ENCODE measurements at regions not wholly inside any gene's neighbourhood (a gene's known extent, or its start where the extent isn't known, plus 50 kb on each side); places are given as distances from the start of the nearest gene placed in this dataset.

- ChIA-PET POLR2A (no interaction called here), CTCF (no interaction called here)
- no peak for DNase-seq (ENCODE audit: low read depth, low spot score)
- in situ Hi-C loops (cut with HindIII; ENCODE audit: low pct_unique_long_range_greater_than_20kb, low sequenced_read_pairs) (no loop called here), intact Hi-C loops (cut with micrococcal nuclease; ENCODE audit: unreplicated experiment) (no loop called here)
- TF ChIP-seq TCF7L2 (IDR thresholded peaks at IDR 0.05; ENCODE audit: low read depth, low read length) (no peak), SIN3A (IDR thresholded peaks at IDR 0.05; ENCODE audit: borderline replicate concordance, insufficient read depth, low read depth, low read length) (no peak), POLR2AphosphoS5 (IDR thresholded peaks at IDR 0.05; ENCODE audit: low read depth, low read length) (no peak)
- TF ChIP-seq, protein P1, sequence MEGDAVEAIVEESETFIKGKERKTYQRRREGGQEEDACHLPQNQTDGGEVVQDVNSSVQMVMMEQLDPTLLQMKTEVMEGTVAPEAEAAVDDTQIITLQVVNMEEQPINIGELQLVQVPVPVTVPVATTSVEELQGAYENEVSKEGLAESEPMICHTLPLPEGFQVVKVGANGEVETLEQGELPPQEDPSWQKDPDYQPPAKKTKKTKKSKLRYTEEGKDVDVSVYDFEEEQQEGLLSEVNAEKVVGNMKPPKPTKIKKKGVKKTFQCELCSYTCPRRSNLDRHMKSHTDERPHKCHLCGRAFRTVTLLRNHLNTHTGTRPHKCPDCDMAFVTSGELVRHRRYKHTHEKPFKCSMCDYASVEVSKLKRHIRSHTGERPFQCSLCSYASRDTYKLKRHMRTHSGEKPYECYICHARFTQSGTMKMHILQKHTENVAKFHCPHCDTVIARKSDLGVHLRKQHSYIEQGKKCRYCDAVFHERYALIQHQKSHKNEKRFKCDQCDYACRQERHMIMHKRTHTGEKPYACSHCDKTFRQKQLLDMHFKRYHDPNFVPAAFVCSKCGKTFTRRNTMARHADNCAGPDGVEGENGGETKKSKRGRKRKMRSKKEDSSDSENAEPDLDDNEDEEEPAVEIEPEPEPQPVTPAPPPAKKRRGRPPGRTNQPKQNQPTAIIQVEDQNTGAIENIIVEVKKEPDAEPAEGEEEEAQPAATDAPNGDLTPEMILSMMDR (IDR thresholded peaks at IDR 0.05), result no peak
- TF ChIP-seq, protein P2, sequence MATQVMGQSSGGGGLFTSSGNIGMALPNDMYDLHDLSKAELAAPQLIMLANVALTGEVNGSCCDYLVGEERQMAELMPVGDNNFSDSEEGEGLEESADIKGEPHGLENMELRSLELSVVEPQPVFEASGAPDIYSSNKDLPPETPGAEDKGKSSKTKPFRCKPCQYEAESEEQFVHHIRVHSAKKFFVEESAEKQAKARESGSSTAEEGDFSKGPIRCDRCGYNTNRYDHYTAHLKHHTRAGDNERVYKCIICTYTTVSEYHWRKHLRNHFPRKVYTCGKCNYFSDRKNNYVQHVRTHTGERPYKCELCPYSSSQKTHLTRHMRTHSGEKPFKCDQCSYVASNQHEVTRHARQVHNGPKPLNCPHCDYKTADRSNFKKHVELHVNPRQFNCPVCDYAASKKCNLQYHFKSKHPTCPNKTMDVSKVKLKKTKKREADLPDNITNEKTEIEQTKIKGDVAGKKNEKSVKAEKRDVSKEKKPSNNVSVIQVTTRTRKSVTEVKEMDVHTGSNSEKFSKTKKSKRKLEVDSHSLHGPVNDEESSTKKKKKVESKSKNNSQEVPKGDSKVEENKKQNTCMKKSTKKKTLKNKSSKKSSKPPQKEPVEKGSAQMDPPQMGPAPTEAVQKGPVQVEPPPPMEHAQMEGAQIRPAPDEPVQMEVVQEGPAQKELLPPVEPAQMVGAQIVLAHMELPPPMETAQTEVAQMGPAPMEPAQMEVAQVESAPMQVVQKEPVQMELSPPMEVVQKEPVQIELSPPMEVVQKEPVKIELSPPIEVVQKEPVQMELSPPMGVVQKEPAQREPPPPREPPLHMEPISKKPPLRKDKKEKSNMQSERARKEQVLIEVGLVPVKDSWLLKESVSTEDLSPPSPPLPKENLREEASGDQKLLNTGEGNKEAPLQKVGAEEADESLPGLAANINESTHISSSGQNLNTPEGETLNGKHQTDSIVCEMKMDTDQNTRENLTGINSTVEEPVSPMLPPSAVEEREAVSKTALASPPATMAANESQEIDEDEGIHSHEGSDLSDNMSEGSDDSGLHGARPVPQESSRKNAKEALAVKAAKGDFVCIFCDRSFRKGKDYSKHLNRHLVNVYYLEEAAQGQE (IDR thresholded peaks at IDR 0.05; ENCODE audit: insufficient read depth in 1 of 2, low read depth in 2 of 2, low read length in 1 of 2), result no peak
- H3K27ac ChIP-seq (ENCODE audit: low read length), result no peak overlapping the region
- no peak for ATAC-seq
- H3K4me1 ChIP-seq (ENCODE audit: control insufficient read depth, insufficient read depth, low read length), result no peaks in the 10 kb centered on the region
- BruUV-seq (replicated peaks), result no TSS peak
- no peak overlapping the region for H3K4me3 ChIP-seq (ENCODE audit: low read depth in 2 of 2, low read length in 2 of 2)
- no peaks in the 10 kb centered on the region for H3K36me3 ChIP-seq (ENCODE audit: control insufficient read depth, insufficient read depth, low read length)
- no peaks in the 10 kb centered on the region for H3K9me3 ChIP-seq (ENCODE audit: control insufficient read depth, insufficient read depth, low read depth, low read length)
- H3K27me3 ChIP-seq (ENCODE audit: control insufficient read depth, insufficient read depth, low read length), result no peaks in the 10 kb centered on the region
These were observed 203.7 kb upstream of the DDI1 start for GRCh38 chr11:103832762-103833161.

DNA sequence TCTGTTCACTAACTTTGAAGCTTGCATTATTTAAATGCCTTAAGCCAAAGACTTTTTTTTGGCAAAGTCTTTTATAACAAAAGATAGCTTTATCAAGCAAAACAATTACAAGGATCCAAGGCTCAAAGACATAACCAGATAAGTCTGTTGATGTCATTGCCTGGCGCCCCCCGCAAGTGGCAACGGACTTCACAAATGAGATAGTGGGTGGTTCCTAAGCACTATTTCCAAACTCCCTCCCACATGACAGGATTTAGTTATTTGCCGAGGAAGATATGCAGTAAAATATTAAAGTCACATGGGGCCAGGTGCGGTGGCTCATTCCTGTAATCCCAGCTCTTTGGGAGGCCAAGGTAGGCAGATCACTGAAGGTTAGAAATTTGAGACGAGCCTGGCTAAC is 194.2 kb upstream of the DDI1 start:
- TF ChIP-seq TCF7L2 (IDR thresholded peaks at IDR 0.05; ENCODE audit: low read depth, low read length) (no peak), POLR2AphosphoS5 (IDR thresholded peaks at IDR 0.05; ENCODE audit: low read depth, low read length) (no peak), SIN3A (IDR thresholded peaks at IDR 0.05; ENCODE audit: borderline replicate concordance, insufficient read depth, low read depth, low read length) (no peak)
- TF ChIP-seq, protein P1 (IDR thresholded peaks at IDR 0.05), result no peak
- TF ChIP-seq, protein P2 (IDR thresholded peaks at IDR 0.05; ENCODE audit: insufficient read depth in 1 of 2, low read depth in 2 of 2, low read length in 1 of 2), result no peak
- ChIA-PET POLR2A (no interaction called here), CTCF (no interaction called here)
- H3K4me1 ChIP-seq (ENCODE audit: control insufficient read depth, insufficient read depth, low read length), result no peaks in the 10 kb centered on the region
- H3K27ac ChIP-seq (ENCODE audit: low read length), result no peak overlapping the region
- no peaks in the 10 kb centered on the region for H3K27me3 ChIP-seq (ENCODE audit: control insufficient read depth, insufficient read depth, low read length)
- no peak for DNase-seq (ENCODE audit: low read depth, low spot score)
- no peak overlapping the region for H3K4me3 ChIP-seq (ENCODE audit: low read depth in 2 of 2, low read length in 2 of 2)
- H3K36me3 ChIP-seq (ENCODE audit: control insufficient read depth, insufficient read depth, low read length), result no peaks in the 10 kb centered on the region
- intact Hi-C loops (cut with micrococcal nuclease; ENCODE audit: unreplicated experiment) (no loop called here), in situ Hi-C loops (cut with HindIII; ENCODE audit: low pct_unique_long_range_greater_than_20kb, low sequenced_read_pairs) (no loop called here)
- no TSS peak for BruUV-seq (replicated peaks)
- H3K9me3 ChIP-seq (ENCODE audit: control insufficient read depth, insufficient read depth, low read depth, low read length), result no peaks in the 10 kb centered on the region
- no peak for ATAC-seq
